Adrenal gland (tissue), 5 donors: ENCODE measurements at regions not wholly inside any gene's neighbourhood (a gene's known extent, or its start where the extent isn't known, plus 50 kb on each side); places are given as distances from the start of the nearest gene placed in this dataset.

Experiments used
- POLR2A ChIP-seq, 2 donors: fragments of 450-650 bp; IDR thresholded peaks; one replicate each; pipeline ENCODE4 v1.6.1; 2017; ENCODE audit warnings: antibody characterized with exemption in 2 of 2, mild to moderate bottlenecking in 2 of 2, moderate library complexity in 1 of 2
- TF ChIP-seq, protein P1 (sequence below), 6 experiments: fragments of 450-650 bp in 4 of 6; fragments of 200-600 bp in 2 of 6; sonication (generic) in 1 of 6; IDR thresholded peaks; 1 replicate in 5 of 6; 2 replicates in 1 of 6; pipeline versions ENCODE4 v1.5.1 to v1.8.0; 2016 to 2021; ENCODE audit warnings: antibody characterized with exemption in 6 of 6, mild to moderate bottlenecking in 2 of 6, moderate library complexity in 1 of 6
- donor health status: DM: no; HTN: no; CAD: no.

DNA sequence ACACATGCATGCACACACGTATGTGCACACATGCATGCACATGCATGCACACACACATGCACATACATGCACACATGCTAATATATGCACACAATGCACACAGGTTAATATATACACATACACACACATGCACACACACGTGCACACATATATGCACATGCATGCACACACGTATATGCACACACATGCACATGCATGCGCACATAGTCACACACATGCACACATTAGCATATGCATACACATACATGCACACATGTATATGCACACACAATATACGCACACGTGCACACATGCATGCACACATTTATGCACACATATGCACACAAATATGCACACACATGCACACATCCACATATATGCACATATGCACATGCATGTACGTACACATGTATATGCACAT is 506.8 kb downstream of the MATN1 start:
- TF ChIP-seq, protein P1, sequence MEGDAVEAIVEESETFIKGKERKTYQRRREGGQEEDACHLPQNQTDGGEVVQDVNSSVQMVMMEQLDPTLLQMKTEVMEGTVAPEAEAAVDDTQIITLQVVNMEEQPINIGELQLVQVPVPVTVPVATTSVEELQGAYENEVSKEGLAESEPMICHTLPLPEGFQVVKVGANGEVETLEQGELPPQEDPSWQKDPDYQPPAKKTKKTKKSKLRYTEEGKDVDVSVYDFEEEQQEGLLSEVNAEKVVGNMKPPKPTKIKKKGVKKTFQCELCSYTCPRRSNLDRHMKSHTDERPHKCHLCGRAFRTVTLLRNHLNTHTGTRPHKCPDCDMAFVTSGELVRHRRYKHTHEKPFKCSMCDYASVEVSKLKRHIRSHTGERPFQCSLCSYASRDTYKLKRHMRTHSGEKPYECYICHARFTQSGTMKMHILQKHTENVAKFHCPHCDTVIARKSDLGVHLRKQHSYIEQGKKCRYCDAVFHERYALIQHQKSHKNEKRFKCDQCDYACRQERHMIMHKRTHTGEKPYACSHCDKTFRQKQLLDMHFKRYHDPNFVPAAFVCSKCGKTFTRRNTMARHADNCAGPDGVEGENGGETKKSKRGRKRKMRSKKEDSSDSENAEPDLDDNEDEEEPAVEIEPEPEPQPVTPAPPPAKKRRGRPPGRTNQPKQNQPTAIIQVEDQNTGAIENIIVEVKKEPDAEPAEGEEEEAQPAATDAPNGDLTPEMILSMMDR (IDR thresholded peaks at IDR 0.05) = no peak
- no peak for TF ChIP-seq POLR2A (IDR thresholded peaks at IDR 0.05)
